ENCODE measurements at regions not wholly inside any gene's neighbourhood (a gene's known extent, or its start where the extent isn't known, plus 50 kb on each side); places are given as distances from the start of the nearest gene placed in this dataset.

GRCh38 chr2:84299211-84299775 is 159.8 kb downstream of the SUCLG1 start:
- TF ChIP-seq EZH2 (IDR thresholded peaks at IDR 0.05; ENCODE audit: insufficient read depth, poor library complexity, severe bottlenecking) = no peak
- no peak for TF ChIP-seq EZH2phosphoT487 (IDR thresholded peaks at IDR 0.05; ENCODE audit: insufficient read depth, low read depth)
- Histone ChIP-seq H3K4me1 (ENCODE audit: insufficient read depth) (no peaks in the 10 kb centered on the region), H3K9me2 (ENCODE audit: insufficient read depth) (no peaks in the 10 kb centered on the region), H3K4me2 (ENCODE audit: unreplicated experiment) (no peak overlapping the region), H2AFZ (no peak overlapping the region), H3K9ac (no peak overlapping the region), H4K20me1 (ENCODE audit: insufficient read depth) (no peaks in the 10 kb centered on the region), H3F3A (ENCODE audit: insufficient read depth) (no peaks in the 10 kb centered on the region), H3K27me3 (replicated peaks; ENCODE audit: insufficient read depth) (peaks cover 6% of the 10 kb centered on the region; the same call in 1 of the 2 replicates), H3K4me3 (no peak overlapping the region), H3K79me2 (ENCODE audit: insufficient read depth) (no peaks in the 10 kb centered on the region), H3K36me3 (ENCODE audit: low read depth) (no peaks in the 10 kb centered on the region), H3K27ac (no peak overlapping the region), H3K9me3 (ENCODE audit: low read depth) (no peaks in the 10 kb centered on the region)
- DNase-seq = no peak
- 46 to 48% methylated on average over 3 of the region's 3 CpGs for WGBS, 2 experiments (ENCODE audit: low coverage in 1 of 2, low lambda C conversion rate in 2 of 2, missing lambda C conversion rate in 2 of 2)
- in situ Hi-C loops (cut with MboI) = no loop called here

- H3K4me3 ChIP-seq = no peak overlapping the region
- H3K9me3 ChIP-seq (ENCODE audit: low read depth) = no peaks in the 10 kb centered on the region
- no peak overlapping the region for H3K4me2 ChIP-seq (ENCODE audit: unreplicated experiment)
- no peaks in the 10 kb centered on the region for H3K79me2 ChIP-seq (ENCODE audit: insufficient read depth)
- H3K36me3 ChIP-seq (ENCODE audit: low read depth) = no peaks in the 10 kb centered on the region
- TF ChIP-seq EZH2phosphoT487 (IDR thresholded peaks at IDR 0.05; ENCODE audit: insufficient read depth, low read depth) (no peak), EZH2 (IDR thresholded peaks at IDR 0.05; ENCODE audit: insufficient read depth, poor library complexity, severe bottlenecking) (no peak)
- no peaks in the 10 kb centered on the region for H3F3A ChIP-seq (ENCODE audit: insufficient read depth)
- 7 to 10% methylated on average over 3 of the region's 3 CpGs for WGBS, 2 experiments (ENCODE audit: low coverage in 1 of 2, low lambda C conversion rate in 2 of 2, missing lambda C conversion rate in 2 of 2)
- DNase-seq = no peak
- no peak overlapping the region for H2AFZ ChIP-seq
- H3K4me1 ChIP-seq (ENCODE audit: insufficient read depth) = no peaks in the 10 kb centered on the region
- H3K9ac ChIP-seq = no peak overlapping the region
- in situ Hi-C loops (cut with MboI) = no loop called here
- no peaks in the 10 kb centered on the region for H3K9me2 ChIP-seq (ENCODE audit: insufficient read depth)
- H3K27me3 ChIP-seq (replicated peaks; ENCODE audit: insufficient read depth) = peaks cover 6% of the 10 kb centered on the region; the same call in 1 of the 2 replicates
- no peaks in the 10 kb centered on the region for H4K20me1 ChIP-seq (ENCODE audit: insufficient read depth)
- no peak overlapping the region for H3K27ac ChIP-seq
Observed at GRCh38 chr2:84297155-84297554, 161.9 kb downstream of the SUCLG1 start.

GRCh38 chr2:84293791-84294380 is 165.2 kb downstream of the SUCLG1 start:
- H2AFZ ChIP-seq = no peak overlapping the region
- H3K9me3 ChIP-seq (ENCODE audit: low read depth) = no peaks in the 10 kb centered on the region
- WGBS, 2 experiments (ENCODE audit: low coverage in 1 of 2, low lambda C conversion rate in 2 of 2, missing lambda C conversion rate in 2 of 2) = 26 to 30% methylated on average over 6 of the region's 6 CpGs
- no peaks in the 10 kb centered on the region for H4K20me1 ChIP-seq (ENCODE audit: insufficient read depth)
- H3K4me1 ChIP-seq (ENCODE audit: insufficient read depth) = no peaks in the 10 kb centered on the region
- H3K9me2 ChIP-seq (ENCODE audit: insufficient read depth) = no peaks in the 10 kb centered on the region
- H3K27ac ChIP-seq = no peak overlapping the region
- H3K36me3 ChIP-seq (ENCODE audit: low read depth) = no peaks in the 10 kb centered on the region
- H3F3A ChIP-seq (ENCODE audit: insufficient read depth) = no peaks in the 10 kb centered on the region
- in situ Hi-C loops (cut with MboI) = no loop called here
- no peak overlapping the region for H3K4me2 ChIP-seq (ENCODE audit: unreplicated experiment)
- H3K27me3 ChIP-seq (replicated peaks; ENCODE audit: insufficient read depth) = no peaks in the 10 kb centered on the region
- TF ChIP-seq EZH2 (IDR thresholded peaks at IDR 0.05; ENCODE audit: insufficient read depth, poor library complexity, severe bottlenecking) (no peak), EZH2phosphoT487 (IDR thresholded peaks at IDR 0.05; ENCODE audit: insufficient read depth, low read depth) (no peak)
- H3K4me3 ChIP-seq = no peak overlapping the region
- DNase-seq = no peak
- H3K9ac ChIP-seq = no peak overlapping the region
- no peaks in the 10 kb centered on the region for H3K79me2 ChIP-seq (ENCODE audit: insufficient read depth)

- in situ Hi-C loops (cut with MboI) = no loop called here
- H3K9me3 ChIP-seq (ENCODE audit: low read depth) = no peaks in the 10 kb centered on the region
- TF ChIP-seq EZH2phosphoT487 (IDR thresholded peaks at IDR 0.05; ENCODE audit: insufficient read depth, low read depth) (no peak), EZH2 (IDR thresholded peaks at IDR 0.05; ENCODE audit: insufficient read depth, poor library complexity, severe bottlenecking) (no peak)
- DNase-seq = no peak
- H3K4me3 ChIP-seq = no peak overlapping the region
- no peaks in the 10 kb centered on the region for H3K27me3 ChIP-seq (replicated peaks; ENCODE audit: insufficient read depth)
- H4K20me1 ChIP-seq (ENCODE audit: insufficient read depth) = no peaks in the 10 kb centered on the region
- 18 to 33% methylated on average over 1 of the region's 1 CpG for WGBS, 2 experiments (ENCODE audit: low coverage in 1 of 2, low lambda C conversion rate in 2 of 2, missing lambda C conversion rate in 2 of 2)
- H3K4me2 ChIP-seq (ENCODE audit: unreplicated experiment) = no peak overlapping the region
- H3K27ac ChIP-seq = no peak overlapping the region
- H2AFZ ChIP-seq = no peak overlapping the region
- H3K79me2 ChIP-seq (ENCODE audit: insufficient read depth) = no peaks in the 10 kb centered on the region
- no peaks in the 10 kb centered on the region for H3F3A ChIP-seq (ENCODE audit: insufficient read depth)
- H3K9ac ChIP-seq = no peak overlapping the region
- no peaks in the 10 kb centered on the region for H3K36me3 ChIP-seq (ENCODE audit: low read depth)
- H3K9me2 ChIP-seq (ENCODE audit: insufficient read depth) = no peaks in the 10 kb centered on the region
- no peaks in the 10 kb centered on the region for H3K4me1 ChIP-seq (ENCODE audit: insufficient read depth)
Observed at GRCh38 chr2:84292545-84292944, 166.5 kb downstream of the SUCLG1 start.

Measured in GM23248 (cell line).